ENCODE measurements at regions not wholly inside any gene's neighbourhood (a gene's known extent, or its start where the extent isn't known, plus 50 kb on each side); places are given as distances from the start of the nearest gene placed in this dataset.

- TF ChIP-seq, protein P1, sequence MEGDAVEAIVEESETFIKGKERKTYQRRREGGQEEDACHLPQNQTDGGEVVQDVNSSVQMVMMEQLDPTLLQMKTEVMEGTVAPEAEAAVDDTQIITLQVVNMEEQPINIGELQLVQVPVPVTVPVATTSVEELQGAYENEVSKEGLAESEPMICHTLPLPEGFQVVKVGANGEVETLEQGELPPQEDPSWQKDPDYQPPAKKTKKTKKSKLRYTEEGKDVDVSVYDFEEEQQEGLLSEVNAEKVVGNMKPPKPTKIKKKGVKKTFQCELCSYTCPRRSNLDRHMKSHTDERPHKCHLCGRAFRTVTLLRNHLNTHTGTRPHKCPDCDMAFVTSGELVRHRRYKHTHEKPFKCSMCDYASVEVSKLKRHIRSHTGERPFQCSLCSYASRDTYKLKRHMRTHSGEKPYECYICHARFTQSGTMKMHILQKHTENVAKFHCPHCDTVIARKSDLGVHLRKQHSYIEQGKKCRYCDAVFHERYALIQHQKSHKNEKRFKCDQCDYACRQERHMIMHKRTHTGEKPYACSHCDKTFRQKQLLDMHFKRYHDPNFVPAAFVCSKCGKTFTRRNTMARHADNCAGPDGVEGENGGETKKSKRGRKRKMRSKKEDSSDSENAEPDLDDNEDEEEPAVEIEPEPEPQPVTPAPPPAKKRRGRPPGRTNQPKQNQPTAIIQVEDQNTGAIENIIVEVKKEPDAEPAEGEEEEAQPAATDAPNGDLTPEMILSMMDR (IDR thresholded peaks at IDR 0.05; ENCODE audit: low read depth, low read length) = no peak
- Histone ChIP-seq H3K4me3 (ENCODE audit: low read depth, low read length) (no peak overlapping the region), H3K27ac (ENCODE audit: low read depth, low read length) (no peak overlapping the region), H3K9me3 (ENCODE audit: control insufficient read depth, insufficient read depth, low read length) (no peaks in the 10 kb centered on the region), H3K27me3 (ENCODE audit: control insufficient read depth, insufficient read depth, low read length) (no peaks in the 10 kb centered on the region)
- POLR2A ChIA-PET = no interaction called here
- CTCF ChIA-PET = no interaction called here
- no peak for DNase-seq (ENCODE audit: low read depth, low spot score)
These were observed 136.3 kb downstream of the HS3ST3B1 start for GRCh38 chr17:14437176-14437575.

- ChIA-PET POLR2A (no interaction called here), CTCF (no interaction called here)
- DNase-seq (ENCODE audit: low read depth, low spot score) = no peak
- H3K27ac ChIP-seq (ENCODE audit: low read depth, low read length) = no peak overlapping the region
- no peak overlapping the region for H3K4me3 ChIP-seq (ENCODE audit: low read depth, low read length)
- H3K27me3 ChIP-seq (ENCODE audit: control insufficient read depth, insufficient read depth, low read length) = no peaks in the 10 kb centered on the region
- TF ChIP-seq, protein P1 (IDR thresholded peaks at IDR 0.05; ENCODE audit: low read depth, low read length) = no peak
- H3K9me3 ChIP-seq (ENCODE audit: control insufficient read depth, insufficient read depth, low read length) = no peaks in the 10 kb centered on the region
These were observed 135.4 kb downstream of the HS3ST3B1 start for GRCh38 chr17:14436266-14436665.

DNA sequence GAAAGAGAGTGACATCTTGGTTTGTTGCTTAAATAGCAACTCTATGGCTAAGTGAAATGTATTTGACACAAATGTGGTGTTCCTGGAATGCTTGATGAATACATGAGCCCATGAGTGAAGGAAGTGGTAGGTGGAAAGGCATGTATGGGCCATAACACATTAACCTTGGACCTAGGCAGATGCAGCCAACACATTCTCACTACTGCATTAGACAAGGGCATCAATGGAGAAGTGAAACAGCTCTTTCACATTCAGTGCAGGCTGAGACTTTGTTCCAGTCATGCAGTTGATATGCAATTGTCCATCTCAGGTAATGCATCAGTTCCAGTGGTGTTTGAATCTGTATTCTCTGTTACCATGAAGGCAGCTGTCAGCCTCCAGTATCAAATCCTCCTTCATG, 133.6 kb downstream of the HS3ST3B1 start:
- POLR2A ChIA-PET = no interaction called here

GRCh38 chr17:14432079-14432478, 131.2 kb downstream of the HS3ST3B1 start:
- Histone ChIP-seq H3K4me3 (ENCODE audit: low read depth, low read length) (no peak overlapping the region), H3K9me3 (ENCODE audit: control insufficient read depth, insufficient read depth, low read length) (no peaks in the 10 kb centered on the region), H3K27me3 (ENCODE audit: control insufficient read depth, insufficient read depth, low read length) (no peaks in the 10 kb centered on the region), H3K27ac (ENCODE audit: low read depth, low read length) (no peak overlapping the region)
- POLR2A ChIA-PET = no interaction called here
- CTCF ChIA-PET = interaction anchor here (0.9 kb wide), 1 partner anchor 11 kb away, joined by 3 read pairs; no protein-coding TSS in a partner anchor
- TF ChIP-seq, protein P1 (IDR thresholded peaks at IDR 0.05; ENCODE audit: low read depth, low read length) = no peak
- DNase-seq (ENCODE audit: low read depth, low spot score) = no peak

More for the DNA sequence above, 133.6 kb downstream of the HS3ST3B1 start:
- H3K27ac ChIP-seq (ENCODE audit: low read depth, low read length) = no peak overlapping the region
- CTCF ChIA-PET = no interaction called here
- no peak overlapping the region for H3K4me3 ChIP-seq (ENCODE audit: low read depth, low read length)
- no peaks in the 10 kb centered on the region for H3K27me3 ChIP-seq (ENCODE audit: control insufficient read depth, insufficient read depth, low read length)
- H3K9me3 ChIP-seq (ENCODE audit: control insufficient read depth, insufficient read depth, low read length) = no peaks in the 10 kb centered on the region
- no peak for DNase-seq (ENCODE audit: low read depth, low spot score)
- TF ChIP-seq, protein P1 (IDR thresholded peaks at IDR 0.05; ENCODE audit: low read depth, low read length) = no peak

- ChIA-PET POLR2A (no interaction called here), CTCF (interaction anchor here (0.6 kb wide), 1 partner anchor 727 kb away, joined by 3 read pairs; no protein-coding TSS in a partner anchor)
- H3K4me3 ChIP-seq (ENCODE audit: low read depth, low read length) = no peak overlapping the region
- no peak for DNase-seq (ENCODE audit: low read depth, low spot score)
- TF ChIP-seq, protein P1 (IDR thresholded peaks at IDR 0.05; ENCODE audit: low read depth, low read length) = no peak
- no peak overlapping the region for H3K27ac ChIP-seq (ENCODE audit: low read depth, low read length)
- H3K9me3 ChIP-seq (ENCODE audit: control insufficient read depth, insufficient read depth, low read length) = no peaks in the 10 kb centered on the region
- H3K27me3 ChIP-seq (ENCODE audit: control insufficient read depth, insufficient read depth, low read length) = no peaks in the 10 kb centered on the region
These were observed 128.2 kb downstream of the HS3ST3B1 start for GRCh38 chr17:14429084-14429483.
